ENCODE measurements at regions not wholly inside any gene's neighbourhood (a gene's known extent, or its start where the extent isn't known, plus 50 kb on each side); places are given as distances from the start of the nearest gene placed in this dataset.
"Not testable (repeated sequence)": the region's sequence is repeated elsewhere in the genome, so short reads cannot be mapped to it uniquely, and the experiment has no call there.

DNA sequence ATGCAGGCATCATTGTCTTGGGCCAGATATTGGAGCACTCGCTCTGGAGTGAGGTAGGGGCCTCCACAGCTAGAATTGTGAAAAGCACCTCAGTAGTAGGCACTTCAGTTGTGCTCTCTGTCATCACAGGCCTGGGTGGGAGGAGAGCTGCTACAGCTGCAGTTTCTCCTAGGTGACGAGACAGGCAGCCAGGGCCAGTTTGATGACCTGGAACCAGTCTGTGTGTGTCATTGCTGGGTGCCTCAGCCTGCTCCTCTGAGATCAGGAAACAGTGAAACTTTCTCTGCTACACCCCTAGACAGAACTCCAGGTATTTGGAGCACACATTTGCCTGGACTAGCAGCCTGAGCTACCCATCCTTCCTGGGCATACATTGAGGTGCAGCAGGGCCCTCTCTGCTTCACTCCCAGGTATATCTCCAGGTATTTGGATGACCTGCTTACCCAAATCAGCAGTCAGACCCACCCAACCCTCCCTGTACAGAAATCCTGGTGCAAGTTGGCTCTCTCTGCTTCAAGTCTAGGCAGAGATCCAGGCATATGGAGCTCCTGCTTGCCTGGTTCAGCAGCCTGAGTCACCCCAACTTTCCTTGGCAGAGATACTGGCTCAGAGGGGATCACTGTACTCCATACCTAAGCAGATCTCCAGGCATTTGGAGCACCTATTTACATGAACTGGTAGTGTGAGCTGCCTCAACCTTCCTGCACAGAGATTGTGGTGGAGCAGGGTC is 54.3 kb upstream of the SGO1 start:
- Mint-ChIP-seq H3K36me3 (ENCODE audit: unreplicated experiment) (no peaks in the 10 kb centered on the region), H3K4me3 (ENCODE audit: unreplicated experiment) (no peak overlapping the region), H3K27ac (ENCODE audit: unreplicated experiment) (no peak overlapping the region), H3K4me1 (ENCODE audit: unreplicated experiment) (no peaks in the 10 kb centered on the region), H3K9me3 (ENCODE audit: unreplicated experiment) (no peaks in the 10 kb centered on the region), H3K27me3 (ENCODE audit: unreplicated experiment) (peaks cover 6% of the 10 kb centered on the region)
- DNase-seq (ENCODE audit: extremely low spot score, unreplicated experiment), result no peak
- TF ChIP-seq, protein P1, sequence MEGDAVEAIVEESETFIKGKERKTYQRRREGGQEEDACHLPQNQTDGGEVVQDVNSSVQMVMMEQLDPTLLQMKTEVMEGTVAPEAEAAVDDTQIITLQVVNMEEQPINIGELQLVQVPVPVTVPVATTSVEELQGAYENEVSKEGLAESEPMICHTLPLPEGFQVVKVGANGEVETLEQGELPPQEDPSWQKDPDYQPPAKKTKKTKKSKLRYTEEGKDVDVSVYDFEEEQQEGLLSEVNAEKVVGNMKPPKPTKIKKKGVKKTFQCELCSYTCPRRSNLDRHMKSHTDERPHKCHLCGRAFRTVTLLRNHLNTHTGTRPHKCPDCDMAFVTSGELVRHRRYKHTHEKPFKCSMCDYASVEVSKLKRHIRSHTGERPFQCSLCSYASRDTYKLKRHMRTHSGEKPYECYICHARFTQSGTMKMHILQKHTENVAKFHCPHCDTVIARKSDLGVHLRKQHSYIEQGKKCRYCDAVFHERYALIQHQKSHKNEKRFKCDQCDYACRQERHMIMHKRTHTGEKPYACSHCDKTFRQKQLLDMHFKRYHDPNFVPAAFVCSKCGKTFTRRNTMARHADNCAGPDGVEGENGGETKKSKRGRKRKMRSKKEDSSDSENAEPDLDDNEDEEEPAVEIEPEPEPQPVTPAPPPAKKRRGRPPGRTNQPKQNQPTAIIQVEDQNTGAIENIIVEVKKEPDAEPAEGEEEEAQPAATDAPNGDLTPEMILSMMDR (IDR thresholded peaks at IDR 0.05), result no peak

DNA sequence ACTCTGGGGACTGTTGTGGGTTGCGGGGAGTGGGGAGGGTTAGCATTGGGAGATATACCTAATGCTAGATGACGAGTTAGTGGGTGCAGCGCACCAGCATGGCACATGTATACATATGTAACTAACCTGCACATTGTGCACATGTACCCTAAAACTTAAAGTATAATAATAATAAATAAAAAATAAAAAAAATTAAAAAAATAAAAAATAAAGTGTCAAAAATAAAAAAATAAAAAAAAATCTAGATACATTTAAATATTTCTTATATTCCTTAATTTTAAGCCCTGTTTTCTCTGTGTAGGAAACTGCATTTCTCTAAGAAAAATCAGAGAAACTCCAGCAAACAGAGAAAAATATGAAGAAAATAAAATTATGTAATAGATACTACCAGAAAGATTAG is 52.2 kb upstream of the SGO1 start:
- H3K4me1 Mint-ChIP-seq (ENCODE audit: unreplicated experiment); H3K36me3 Mint-ChIP-seq (ENCODE audit: unreplicated experiment); H3K27ac Mint-ChIP-seq (ENCODE audit: unreplicated experiment); H3K9me3 Mint-ChIP-seq (ENCODE audit: unreplicated experiment); H3K27me3 Mint-ChIP-seq (ENCODE audit: unreplicated experiment); H3K4me3 Mint-ChIP-seq (ENCODE audit: unreplicated experiment); DNase-seq (ENCODE audit: extremely low spot score, unreplicated experiment): not testable (repeated sequence)

DNA sequence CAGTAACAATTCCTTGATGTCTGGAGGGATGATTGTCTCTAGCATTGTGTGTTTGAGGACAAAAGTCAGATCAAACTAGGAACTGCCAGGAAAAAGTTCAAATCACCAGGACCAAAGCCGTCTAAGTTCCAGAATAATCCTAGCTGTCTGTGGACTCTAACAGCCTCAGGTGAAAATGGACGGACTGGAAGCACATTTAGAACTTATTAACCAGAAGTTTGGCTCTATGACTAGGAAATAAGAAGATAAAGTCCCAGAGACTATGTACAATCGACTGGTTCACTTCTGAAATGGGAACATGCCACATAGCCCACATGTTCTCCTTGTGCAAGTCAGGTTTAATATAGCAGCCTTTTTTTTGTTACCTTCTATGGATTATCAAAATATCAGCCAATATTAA is 50.6 kb upstream of the SGO1 start:
- no peaks in the 10 kb centered on the region for H3K9me3 Mint-ChIP-seq (ENCODE audit: unreplicated experiment)
- H3K27ac Mint-ChIP-seq (ENCODE audit: unreplicated experiment), result no peak overlapping the region
- DNase-seq (ENCODE audit: extremely low spot score, unreplicated experiment), result no peak
- no peak overlapping the region for H3K4me3 Mint-ChIP-seq (ENCODE audit: unreplicated experiment)
- TF ChIP-seq, protein P1 (IDR thresholded peaks at IDR 0.05), result no peak
- H3K36me3 Mint-ChIP-seq (ENCODE audit: unreplicated experiment), result no peaks in the 10 kb centered on the region
- no peaks in the 10 kb centered on the region for H3K27me3 Mint-ChIP-seq (ENCODE audit: unreplicated experiment)
- no peaks in the 10 kb centered on the region for H3K4me1 Mint-ChIP-seq (ENCODE audit: unreplicated experiment)

All from osteocyte (in vitro differentiated cells).